ACC112 (cell line): ENCODE measurements at regions not wholly inside any gene's neighbourhood (a gene's known extent, or its start where the extent isn't known, plus 50 kb on each side); places are given as distances from the start of the nearest gene placed in this dataset.

Experiments used
- H2AFZ ChIP-seq: fragments of 200-600 bp; sonication (generic); one replicate; pipeline ENCODE4 v1.6.0; 2017; ENCODE audit warnings: antibody characterized with exemption, low read length; ENCODE audit not compliant: unreplicated experiment
- H3K27ac ChIP-seq: fragments of 200-600 bp; sonication (generic); 2 replicates; pipeline ENCODE4 v1.5.1; 2014; ENCODE audit warnings: low read depth, mild to moderate bottlenecking, antibody characterized with exemption, low read length, moderate library complexity
- H3K27me3 ChIP-seq: fragments of 200-600 bp; sonication (generic); 2 replicates; pipeline ENCODE4 v1.6.1; 2014; ENCODE audit warnings: mild to moderate bottlenecking, antibody characterized with exemption, low read length, moderate library complexity, mixed read lengths; ENCODE audit not compliant: insufficient read depth
- H3K36me3 ChIP-seq: fragments of 200-600 bp; sonication (generic); 2 replicates; pipeline ENCODE4 v1.6.1; 2016; ENCODE audit warnings: mild to moderate bottlenecking, antibody characterized with exemption, low read length, moderate library complexity, mixed read lengths; ENCODE audit not compliant: insufficient read depth
- H3K4me1 ChIP-seq: fragments of 200-600 bp; sonication (generic); one replicate; pipeline ENCODE4 v1.6.1; 2016; ENCODE audit warnings: low read length, mixed read lengths; ENCODE audit not compliant: insufficient read depth, unreplicated experiment, control insufficient read depth
- H3K4me3 ChIP-seq: fragments of 200-600 bp; sonication (generic); 2 replicates; pipeline ENCODE4 v1.5.1; 2014; ENCODE audit warnings: mild to moderate bottlenecking, low read depth, low read length
- H3K79me2 ChIP-seq: fragments of 200-600 bp; sonication (generic); one replicate; pipeline ENCODE4 v1.6.0; 2016; ENCODE audit warnings: low read length; ENCODE audit not compliant: control insufficient read depth, unreplicated experiment, insufficient read depth

GRCh38 chr2:225295102-225295501, 104.4 kb upstream of the NYAP2 start:
- Histone ChIP-seq H2AFZ (no peak overlapping the region), H3K4me1 (no peaks in the 10 kb centered on the region), H3K27me3 (peaks cover 39% of the 10 kb centered on the region; the same call in 1 of the 2 replicates), H3K27ac (no peak overlapping the region), H3K4me3 (no peak overlapping the region), H3K79me2 (no peaks in the 10 kb centered on the region), H3K36me3 (no peaks in the 10 kb centered on the region)

GRCh38 chr2:225293638-225294037, 105.9 kb upstream of the NYAP2 start:
- H3K4me1 ChIP-seq = no peaks in the 10 kb centered on the region
- no peaks in the 10 kb centered on the region for H3K36me3 ChIP-seq
- H3K79me2 ChIP-seq = no peaks in the 10 kb centered on the region
- peaks cover 30% of the 10 kb centered on the region; the same call in 1 of the 2 replicates for H3K27me3 ChIP-seq
- H2AFZ ChIP-seq = no peak overlapping the region
- no peak overlapping the region for H3K4me3 ChIP-seq
- no peak overlapping the region for H3K27ac ChIP-seq

- H2AFZ ChIP-seq = no peak overlapping the region
- H3K27ac ChIP-seq = no peak overlapping the region
- H3K36me3 ChIP-seq = no peaks in the 10 kb centered on the region
- H3K79me2 ChIP-seq = no peaks in the 10 kb centered on the region
- peaks cover 18% of the 10 kb centered on the region for H3K27me3 ChIP-seq
- H3K4me3 ChIP-seq = no peak overlapping the region
- no peaks in the 10 kb centered on the region for H3K4me1 ChIP-seq
Observed at GRCh38 chr2:225290757-225291400, 108.6 kb upstream of the NYAP2 start.

DNA sequence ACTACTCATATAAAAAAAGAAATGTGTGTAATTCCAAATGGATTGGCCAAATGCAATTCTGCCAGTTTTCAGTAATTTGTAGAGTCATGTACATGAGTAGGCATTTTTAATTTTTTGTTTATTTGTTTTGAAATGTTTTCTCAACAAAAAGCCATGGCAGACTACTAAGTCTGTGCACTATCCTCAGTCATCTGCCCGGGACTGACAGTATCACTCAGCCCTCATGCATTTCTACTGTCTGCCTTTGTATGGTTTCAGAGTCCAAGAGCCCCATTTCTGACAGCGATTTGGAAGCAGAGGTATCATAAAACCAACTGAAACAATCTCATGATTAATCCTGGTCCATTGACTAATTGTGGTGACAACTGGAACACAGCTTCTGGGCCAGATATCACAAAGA, 109.9 kb upstream of the NYAP2 start:
- Histone ChIP-seq H3K27me3 (peaks cover 22% of the 10 kb centered on the region), H3K79me2 (no peaks in the 10 kb centered on the region), H3K36me3 (no peaks in the 10 kb centered on the region), H3K27ac (no peak overlapping the region), H3K4me3 (no peak overlapping the region), H3K4me1 (no peaks in the 10 kb centered on the region), H2AFZ (no peak overlapping the region)

DNA sequence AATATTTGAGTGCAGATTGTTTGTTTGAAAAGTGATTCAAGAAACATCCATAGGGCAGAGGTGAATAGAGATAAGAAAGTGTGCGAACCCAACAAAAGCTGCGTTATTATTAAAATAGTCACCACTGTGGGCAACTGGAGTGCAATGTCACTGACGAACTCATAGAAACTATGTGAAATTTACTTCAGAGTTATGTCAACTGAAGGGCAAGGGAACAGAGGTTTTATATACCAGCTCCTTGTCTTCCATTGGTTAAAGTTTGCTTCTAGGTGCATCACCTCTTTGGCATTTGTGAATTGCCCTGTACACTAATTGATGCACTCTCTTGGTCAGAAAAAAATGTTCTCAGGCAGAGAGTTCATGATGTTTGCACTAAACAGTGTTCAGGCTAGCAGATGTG, 110.5 kb upstream of the NYAP2 start:
- no peak overlapping the region for H3K4me3 ChIP-seq
- H3K27ac ChIP-seq = no peak overlapping the region
- no peaks in the 10 kb centered on the region for H3K4me1 ChIP-seq
- H2AFZ ChIP-seq = no peak overlapping the region
- H3K36me3 ChIP-seq = no peaks in the 10 kb centered on the region
- no peaks in the 10 kb centered on the region for H3K79me2 ChIP-seq
- peaks cover 22% of the 10 kb centered on the region for H3K27me3 ChIP-seq

GRCh38 chr2:225282858-225283710, 116.4 kb upstream of the NYAP2 start:
- H2AFZ ChIP-seq = no peak overlapping the region

GRCh38 chr2:225276207-225276606, 123.3 kb upstream of the NYAP2 start:
- Histone ChIP-seq H3K27ac (no peak overlapping the region), H3K4me3 (no peak overlapping the region), H3K4me1 (no peaks in the 10 kb centered on the region), H3K79me2 (no peaks in the 10 kb centered on the region), H3K27me3 (peaks cover 4% of the 10 kb centered on the region; the same call in 1 of the 2 replicates), H2AFZ (no peak overlapping the region), H3K36me3 (no peaks in the 10 kb centered on the region)

More at GRCh38 chr2:225282858-225283710, 116.4 kb upstream of the NYAP2 start:
- H3K27ac ChIP-seq = no peak overlapping the region
- H3K79me2 ChIP-seq = no peaks in the 10 kb centered on the region
- H3K4me3 ChIP-seq = no peak overlapping the region
- H3K27me3 ChIP-seq = peaks cover 14% of the 10 kb centered on the region
- no peaks in the 10 kb centered on the region for H3K4me1 ChIP-seq
- no peaks in the 10 kb centered on the region for H3K36me3 ChIP-seq

DNA sequence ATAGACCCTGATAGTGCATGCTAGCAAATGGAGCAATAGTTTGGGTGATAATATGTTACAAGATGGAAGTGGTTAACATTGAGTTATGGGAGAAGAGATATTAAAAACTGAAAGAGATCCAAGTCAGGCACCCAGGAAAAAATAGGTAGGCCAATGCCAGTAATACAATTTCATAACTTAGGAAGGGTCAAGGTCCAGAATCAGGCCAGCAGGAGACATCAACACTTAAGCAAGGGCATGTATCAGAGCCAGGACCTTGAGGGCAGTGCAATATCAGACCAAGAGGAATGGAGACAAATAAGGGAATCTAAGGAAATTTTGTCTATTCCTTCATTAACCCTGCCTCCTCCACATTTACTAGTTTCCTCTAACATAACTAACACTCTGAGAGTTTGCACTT, 124.1 kb upstream of the NYAP2 start:
- Histone ChIP-seq H2AFZ (no peak overlapping the region), H3K36me3 (no peaks in the 10 kb centered on the region), H3K27ac (no peak overlapping the region), H3K27me3 (peaks cover 4% of the 10 kb centered on the region; the same call in 1 of the 2 replicates), H3K4me3 (no peak overlapping the region), H3K79me2 (no peaks in the 10 kb centered on the region), H3K4me1 (no peaks in the 10 kb centered on the region)

DNA sequence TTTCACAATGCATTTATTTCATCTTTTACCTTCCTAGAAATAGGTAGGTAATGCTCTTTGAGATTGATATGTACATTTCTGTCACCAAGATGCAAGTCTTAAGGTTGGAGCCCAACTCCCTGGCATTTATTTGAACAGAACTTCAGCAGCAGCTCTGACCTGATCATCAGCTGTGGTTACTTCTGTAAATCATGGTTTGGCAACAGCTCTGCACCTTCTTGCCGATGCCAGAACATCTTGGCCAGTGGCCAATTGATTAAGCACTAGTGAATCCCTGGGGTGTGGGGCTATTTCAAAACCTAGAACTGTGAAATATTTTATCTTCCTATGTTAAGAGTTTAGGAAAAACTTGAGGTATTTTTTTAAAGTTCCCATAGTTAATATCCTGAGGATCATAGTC, 124.8 kb upstream of the NYAP2 start:
- Histone ChIP-seq H3K27me3 (peaks cover 4% of the 10 kb centered on the region; the same call in 1 of the 2 replicates), H3K79me2 (no peaks in the 10 kb centered on the region)

GRCh38 chr2:225272173-225272572, 127.3 kb upstream of the NYAP2 start:
- H3K4me1 ChIP-seq = no peaks in the 10 kb centered on the region

More for the DNA sequence above, 124.8 kb upstream of the NYAP2 start:
- H3K4me3 ChIP-seq = no peak overlapping the region
- no peak overlapping the region for H2AFZ ChIP-seq
- no peaks in the 10 kb centered on the region for H3K4me1 ChIP-seq
- no peaks in the 10 kb centered on the region for H3K36me3 ChIP-seq
- H3K27ac ChIP-seq = no peak overlapping the region

DNA sequence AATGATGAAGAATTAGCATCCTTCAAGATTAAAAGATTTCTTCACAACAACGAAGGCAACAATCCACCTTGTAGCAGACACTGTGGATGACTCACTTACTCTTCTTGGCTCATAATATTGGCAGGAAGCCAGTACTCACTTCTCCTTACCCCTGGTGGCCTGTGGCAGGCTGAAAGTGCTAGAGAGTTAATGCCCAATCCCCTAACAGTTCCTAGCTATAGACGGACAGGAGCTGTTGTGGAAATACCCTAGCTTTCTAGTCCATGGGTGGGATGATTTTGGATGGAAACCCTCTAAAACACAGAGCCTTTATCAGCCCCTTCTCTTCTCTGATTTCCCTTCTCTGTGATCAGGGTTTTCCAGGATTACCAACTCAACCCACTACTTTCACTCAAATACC, 128.6 kb upstream of the NYAP2 start:
- no peaks in the 10 kb centered on the region for H3K36me3 ChIP-seq
- no peaks in the 10 kb centered on the region for H3K27me3 ChIP-seq
- H3K4me1 ChIP-seq = no peaks in the 10 kb centered on the region
- no peak overlapping the region for H2AFZ ChIP-seq
- H3K4me3 ChIP-seq = no peak overlapping the region
- H3K27ac ChIP-seq = no peak overlapping the region
- H3K79me2 ChIP-seq = no peaks in the 10 kb centered on the region

More at GRCh38 chr2:225272173-225272572, 127.3 kb upstream of the NYAP2 start:
- Histone ChIP-seq H2AFZ (no peak overlapping the region), H3K27me3 (0 out of 2 replicates have a peak, but pooled peaks cover under 1% of the 10 kb centered on the region), H3K27ac (no peak overlapping the region), H3K4me3 (no peak overlapping the region), H3K36me3 (no peaks in the 10 kb centered on the region), H3K79me2 (no peaks in the 10 kb centered on the region)
